Right atrium auricular region (tissue), 2 donors: ENCODE measurements at regions not wholly inside any gene's neighbourhood (a gene's known extent, or its start where the extent isn't known, plus 50 kb on each side); places are given as distances from the start of the nearest gene placed in this dataset.

Experiments
- DNase-seq: peaks from one replicate; pipeline ENCODE4 v3.0.0-alpha.2; 2019; ENCODE audit warnings: low spot score
- H3K27ac ChIP-seq, 2 donors: fragments of 200-600 bp; sonication (generic); 1 replicate in 1 of 2; 2 replicates in 1 of 2; pipeline ENCODE4 v1.5.1; 2016 to 2019
- H3K27me3 ChIP-seq, 2 donors: fragments of 200-600 bp; sonication (generic); one replicate each; pipeline versions ENCODE4 v1.5.1 to v1.6.0; 2017 to 2019
- H3K36me3 ChIP-seq: fragments of 200-600 bp; sonication (generic); one replicate; pipeline ENCODE4 v1.5.1; 2016
- H3K4me1 ChIP-seq, 2 donors: fragments of 200-600 bp; sonication (generic); one replicate each; pipeline versions ENCODE4 v1.5.1 to v1.6.0; 2017 to 2019
- H3K4me3 ChIP-seq, 2 donors: fragments of 200-600 bp; sonication (generic); 1 replicate in 1 of 2; 2 replicates in 1 of 2; pipeline ENCODE4 v1.5.1; 2017 to 2019; ENCODE audit warnings: mild to moderate bottlenecking in 1 of 2, moderate library complexity in 1 of 2
- H3K9me3 ChIP-seq, 2 donors: fragments of 200-600 bp; sonication (generic); one replicate each; pipeline ENCODE4 v1.5.1; 2019
- CTCF ChIP-seq, 2 donors: fragments of 200-600 bp; sonication (generic); IDR thresholded peaks; one replicate each; pipeline ENCODE4 v1.5.1; 2019; ENCODE audit warnings: antibody characterized with exemption in 2 of 2

GRCh38 chr3:165439765-165440164, 243.6 kb upstream of the SLITRK3 start:
- TF ChIP-seq CTCF (IDR thresholded peaks at IDR 0.05): no peak
- Histone ChIP-seq H3K4me3 (no peak overlapping the region), H3K27me3 (no peaks in the 10 kb centered on the region), H3K27ac (no peak overlapping the region), H3K4me1 (no peaks in the 10 kb centered on the region), H3K36me3 (no peaks in the 10 kb centered on the region), H3K9me3 (peaks cover 0 to 5% of the 10 kb centered on the region in 2 donors)
- DNase-seq: no peak

DNA sequence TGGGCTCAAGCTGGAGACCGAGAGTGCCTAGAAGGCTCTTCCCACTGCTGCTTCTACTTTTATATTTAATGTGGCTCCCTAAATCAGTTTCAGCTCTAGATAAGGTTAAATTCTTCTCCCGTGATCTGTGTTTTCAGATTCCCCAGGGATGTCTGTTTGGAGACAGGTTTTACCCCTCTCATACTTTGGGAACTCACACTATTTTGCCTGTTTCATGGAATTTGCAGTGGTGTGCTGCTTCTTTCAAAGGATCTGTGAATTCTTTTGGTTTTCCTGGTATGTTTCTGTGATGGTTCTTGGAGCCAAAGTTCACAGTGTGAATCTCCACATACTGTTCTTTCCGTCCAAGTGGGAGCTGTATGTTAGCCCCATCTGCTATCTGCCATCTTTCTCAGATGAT, 238.3 kb upstream of the SLITRK3 start:
- no peaks in the 10 kb centered on the region for H3K36me3 ChIP-seq
- no peak overlapping the region for H3K4me3 ChIP-seq
- H3K9me3 ChIP-seq: peaks cover 0 to 12% of the 10 kb centered on the region in 2 donors
- no peak for DNase-seq
- no peak for TF ChIP-seq CTCF (IDR thresholded peaks at IDR 0.05)
- H3K27me3 ChIP-seq: no peaks in the 10 kb centered on the region
- no peaks in the 10 kb centered on the region for H3K4me1 ChIP-seq
- no peak overlapping the region for H3K27ac ChIP-seq

DNA sequence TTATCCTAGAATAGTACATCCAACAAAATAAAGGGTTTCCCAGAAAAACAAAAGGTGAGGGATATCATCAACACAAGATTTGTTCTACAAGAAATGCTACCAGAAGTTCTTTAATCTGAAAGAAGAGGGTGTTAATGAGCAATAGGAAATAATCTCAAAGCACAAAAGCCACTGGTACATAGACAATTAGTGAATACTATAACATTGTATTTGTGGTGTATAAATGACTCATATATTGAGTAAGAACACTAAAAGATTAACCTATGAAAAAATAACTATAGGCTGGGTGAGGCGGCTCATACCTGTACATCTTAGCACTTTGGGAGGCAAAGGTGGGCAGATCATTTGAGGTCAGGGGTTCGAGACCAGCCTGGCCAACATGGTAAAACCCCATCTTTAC, 210.2 kb upstream of the SLITRK3 start:
- Histone ChIP-seq H3K27me3 (no peaks in the 10 kb centered on the region), H3K36me3 (no peaks in the 10 kb centered on the region), H3K9me3 (no peaks in the 10 kb centered on the region), H3K4me3 (no peak overlapping the region), H3K4me1 (no peaks in the 10 kb centered on the region), H3K27ac (no peak overlapping the region)
- no peak for TF ChIP-seq CTCF (IDR thresholded peaks at IDR 0.05)
- no peak for DNase-seq

DNA sequence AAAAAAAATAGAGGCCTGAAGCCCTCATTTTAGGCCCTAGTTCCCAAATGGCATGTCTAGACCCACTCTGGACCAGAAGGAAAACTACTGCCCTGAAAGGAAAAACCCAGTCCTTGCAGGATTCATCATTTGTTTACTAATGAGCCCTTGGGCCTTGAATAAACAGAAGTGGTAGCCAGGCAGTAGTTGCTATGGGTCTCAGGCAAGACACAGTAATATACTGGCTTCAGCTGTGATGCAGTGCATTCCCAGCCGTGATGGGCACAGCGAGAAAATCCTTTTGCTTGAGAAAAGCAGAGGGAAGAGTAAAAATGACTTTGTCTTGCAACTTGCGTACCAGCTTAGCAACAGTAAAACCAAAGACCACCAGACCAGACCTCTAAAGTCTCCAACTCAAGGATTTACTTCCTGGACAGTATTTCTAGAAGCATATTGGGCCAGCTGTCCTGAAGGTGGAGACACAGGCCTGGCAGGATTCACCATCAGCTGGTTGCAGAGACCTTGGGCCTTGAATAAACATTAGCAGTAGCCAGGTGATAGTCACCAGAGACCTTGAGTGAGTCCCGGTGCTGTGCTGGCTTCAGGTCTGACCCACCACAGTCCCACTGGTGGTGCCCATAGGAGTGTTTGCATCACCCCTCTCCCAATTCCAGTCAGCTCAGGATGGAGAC, 208.3 kb upstream of the SLITRK3 start:
- no peaks in the 10 kb centered on the region for H3K27me3 ChIP-seq
- H3K4me1 ChIP-seq: no peaks in the 10 kb centered on the region
- H3K27ac ChIP-seq: no peak overlapping the region
- H3K4me3 ChIP-seq: no peak overlapping the region
- TF ChIP-seq CTCF (IDR thresholded peaks at IDR 0.05): no peak
- DNase-seq: no peak
- H3K9me3 ChIP-seq: no peaks in the 10 kb centered on the region
- H3K36me3 ChIP-seq: no peaks in the 10 kb centered on the region

GRCh38 chr3:165403666-165404065, 207.5 kb upstream of the SLITRK3 start:
- Histone ChIP-seq H3K4me1 (no peaks in the 10 kb centered on the region), H3K36me3 (no peaks in the 10 kb centered on the region), H3K27ac (no peak overlapping the region), H3K9me3 (no peaks in the 10 kb centered on the region), H3K27me3 (no peaks in the 10 kb centered on the region), H3K4me3 (no peak overlapping the region)
- no peak for DNase-seq
- TF ChIP-seq CTCF (IDR thresholded peaks at IDR 0.05): no peak

GRCh38 chr3:165395188-165395587, 199.0 kb upstream of the SLITRK3 start:
- TF ChIP-seq CTCF (IDR thresholded peaks at IDR 0.05): no peak
- H3K4me1 ChIP-seq: no peaks in the 10 kb centered on the region
- no peaks in the 10 kb centered on the region for H3K9me3 ChIP-seq
- no peak overlapping the region for H3K4me3 ChIP-seq
- H3K27me3 ChIP-seq: no peaks in the 10 kb centered on the region
- DNase-seq: no peak
- no peak overlapping the region for H3K27ac ChIP-seq
- H3K36me3 ChIP-seq: no peaks in the 10 kb centered on the region
